HEK293 (cell line): ENCODE measurements at regions not wholly inside any gene's neighbourhood (a gene's known extent, or its start where the extent isn't known, plus 50 kb on each side); places are given as distances from the start of the nearest gene placed in this dataset.

Experiments used
- CTCF ChIP-seq: fragments of 450-650 bp; formaldehyde crosslinking; IDR thresholded peaks from 2 replicates; pipeline ENCODE4 v1.5.1; 2016; ENCODE audit warnings: missing biosample characterization, missing genetic modification characterization
- KLF16 ChIP-seq: fragments of 450-650 bp; formaldehyde crosslinking; IDR thresholded peaks from 2 replicates; pipeline ENCODE4 v1.5.1; 2017; ENCODE audit warnings: missing biosample characterization, missing genetic modification characterization
- RBAK ChIP-seq: fragments of 450-650 bp; formaldehyde crosslinking; IDR thresholded peaks from 2 replicates; pipeline ENCODE4 v1.5.1; 2016; ENCODE audit warnings: missing biosample characterization, missing genetic modification characterization
- REST ChIP-seq: fragments of 450-650 bp; formaldehyde crosslinking; IDR thresholded peaks from 2 replicates; pipeline ENCODE4 v1.5.1; 2016; ENCODE audit warnings: missing biosample characterization, missing genetic modification characterization
- ZBTB11 ChIP-seq: fragments of 450-650 bp; formaldehyde crosslinking; conservative IDR thresholded peaks from 2 replicates; pipeline ENCODE4 v1.5.1; 2016; ENCODE audit warnings: low read depth, missing biosample characterization, missing genetic modification characterization
- ZNF114 ChIP-seq: fragments of 450-650 bp; formaldehyde crosslinking; IDR thresholded peaks from 2 replicates; pipeline ENCODE4 v1.5.0; 2017; ENCODE audit warnings: missing biosample characterization, missing genetic modification characterization
- ZNF138 ChIP-seq: fragments of 450-650 bp; formaldehyde crosslinking; IDR thresholded peaks from 2 replicates; pipeline ENCODE4 v1.5.1; 2016; ENCODE audit warnings: missing biosample characterization, missing genetic modification characterization, borderline replicate concordance
- ZNF16 ChIP-seq: fragments of 450-650 bp; formaldehyde crosslinking; IDR thresholded peaks from 2 replicates; pipeline ENCODE4 v1.5.1; 2016; ENCODE audit warnings: low read depth, missing biosample characterization, missing genetic modification characterization
- ZNF248 ChIP-seq: fragments of 450-650 bp; formaldehyde crosslinking; IDR thresholded peaks from 2 replicates; pipeline ENCODE4 v1.5.1; 2017; ENCODE audit warnings: missing biosample characterization, missing genetic modification characterization
- ZNF280C ChIP-seq: fragments of 450-650 bp; formaldehyde crosslinking; IDR thresholded peaks from 2 replicates; pipeline ENCODE4 v1.5.1; 2016; ENCODE audit warnings: missing biosample characterization, missing genetic modification characterization
- ZNF335 ChIP-seq: fragments of 450-650 bp; formaldehyde crosslinking; conservative IDR thresholded peaks from 2 replicates; pipeline ENCODE4 v1.5.1; 2016; ENCODE audit warnings: missing biosample characterization, missing genetic modification characterization
- ZNF426 ChIP-seq: fragments of 450-650 bp; formaldehyde crosslinking; IDR thresholded peaks from 2 replicates; pipeline ENCODE4 v1.5.1; 2017; ENCODE audit warnings: missing biosample characterization, missing genetic modification characterization, mild to moderate bottlenecking, inconsistent platforms, moderate library complexity
- ZNF560 ChIP-seq: fragments of 450-650 bp; formaldehyde crosslinking; IDR thresholded peaks from 2 replicates; pipeline ENCODE4 v1.5.1; 2017; ENCODE audit warnings: missing biosample characterization, missing genetic modification characterization, borderline replicate concordance

GRCh38 chr11:80435345-80435744 is 994.5 kb upstream of the TENM4 start:
- TF ChIP-seq ZNF560 (tag by site-specific recombination): no peak
- no peak for TF ChIP-seq ZNF426 (tag by site-specific recombination)
- no peak for TF ChIP-seq KLF16 (tag by site-specific recombination)
- no peak for TF ChIP-seq ZNF280C (tag by site-specific recombination)
- TF ChIP-seq ZBTB11 (tag by site-specific recombination): no peak
- no peak for TF ChIP-seq RBAK (tag by site-specific recombination)
- no peak for TF ChIP-seq REST (tag by site-specific recombination)
- TF ChIP-seq ZNF138 (tag by site-specific recombination): no peak
- no peak for TF ChIP-seq CTCF (tag by site-specific recombination)
- no peak for TF ChIP-seq ZNF16
- no peak for TF ChIP-seq ZNF248 (tag by site-specific recombination)
- no peak for TF ChIP-seq ZNF335 (tag by site-specific recombination)
- TF ChIP-seq ZNF114: no peak
